Right lobe of liver (tissue), 4 donors: ENCODE measurements at regions not wholly inside any gene's neighbourhood (a gene's known extent, or its start where the extent isn't known, plus 50 kb on each side); places are given as distances from the start of the nearest gene placed in this dataset.

Experiments used
- CTCF ChIP-seq, 4 donors: fragments of 200-600 bp in 3 of 4; fragments of 450-650 bp in 1 of 4; IDR thresholded peaks; one replicate each; pipeline versions ENCODE4 v1.5.1 to v1.8.0; 2016 to 2022; ENCODE audit warnings: antibody characterized with exemption in 4 of 4, mild to moderate bottlenecking in 2 of 4
- POLR2A ChIP-seq: fragments of 450-650 bp; IDR thresholded peaks from one replicate; pipeline ENCODE4 v1.6.1; 2017; ENCODE audit warnings: antibody characterized with exemption, mild to moderate bottlenecking
- donor health status: DM: no; HTN: no; CAD: no.
- donor health status: DM: no; HTN: no; CAD: no.
- donor health status: DM: no; HTN: yes; CAD: no.

GRCh38 chr18:79581911-79582310 lies 97.7 kb upstream of the CTDP1 start:
- TF ChIP-seq CTCF (IDR thresholded peaks at IDR 0.05), result no peak
- no peak for TF ChIP-seq POLR2A
